OCI-LY3 (cell line): ENCODE measurements at regions not wholly inside any gene's neighbourhood (a gene's known extent, or its start where the extent isn't known, plus 50 kb on each side); places are given as distances from the start of the nearest gene placed in this dataset.

Experiments used
- EZH2phosphoT487 ChIP-seq: fragments of 200-600 bp; shearing (Covaris generic); IDR thresholded peaks from 2 replicates; pipeline ENCODE4 v1.6.1; 2018; ENCODE audit warnings: antibody characterized with exemption, mixed run types, low read depth
- TF ChIP-seq, protein P1 (sequence below): fragments of 200-600, 300-600 bp; sonication (generic); IDR thresholded peaks from 2 replicates; pipeline ENCODE4 v1.5.1; 2014; ENCODE audit warnings: antibody characterized with exemption, low read length, low read depth

DNA sequence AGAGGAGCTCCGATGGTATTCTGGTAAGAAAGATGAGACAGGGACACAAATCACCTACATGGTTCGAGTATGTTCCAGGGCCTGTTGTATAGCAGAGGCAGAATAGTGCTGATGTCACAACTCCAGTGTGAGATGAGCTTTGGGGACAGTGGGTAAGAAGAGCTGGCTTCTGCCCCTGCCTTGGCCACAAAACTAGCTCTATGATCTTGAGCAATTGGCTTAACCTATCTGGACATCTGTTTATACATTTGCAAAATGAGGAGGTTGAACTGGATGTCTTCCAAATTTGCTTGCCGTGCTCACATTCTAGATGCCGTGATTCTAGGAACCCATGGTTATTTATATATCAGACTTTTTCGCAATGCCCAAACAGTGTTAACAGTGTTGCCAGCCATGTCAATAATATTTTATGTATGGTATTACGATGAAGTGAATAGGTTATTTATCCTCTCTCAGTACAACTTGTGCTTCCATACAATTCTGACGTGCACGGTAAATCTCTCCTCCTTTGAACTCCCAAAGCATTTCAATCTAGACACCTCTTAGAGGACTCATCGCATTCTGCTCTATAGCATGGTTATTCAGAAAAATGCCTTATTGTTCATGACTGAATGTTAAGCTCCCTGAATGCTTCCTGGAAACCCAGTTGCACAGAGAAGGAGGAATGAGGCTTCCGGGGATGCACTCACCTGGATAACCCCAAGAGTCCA, 316.0 kb downstream of the FOXO1 start:
- TF ChIP-seq EZH2phosphoT487: no peak
- TF ChIP-seq, protein P1, sequence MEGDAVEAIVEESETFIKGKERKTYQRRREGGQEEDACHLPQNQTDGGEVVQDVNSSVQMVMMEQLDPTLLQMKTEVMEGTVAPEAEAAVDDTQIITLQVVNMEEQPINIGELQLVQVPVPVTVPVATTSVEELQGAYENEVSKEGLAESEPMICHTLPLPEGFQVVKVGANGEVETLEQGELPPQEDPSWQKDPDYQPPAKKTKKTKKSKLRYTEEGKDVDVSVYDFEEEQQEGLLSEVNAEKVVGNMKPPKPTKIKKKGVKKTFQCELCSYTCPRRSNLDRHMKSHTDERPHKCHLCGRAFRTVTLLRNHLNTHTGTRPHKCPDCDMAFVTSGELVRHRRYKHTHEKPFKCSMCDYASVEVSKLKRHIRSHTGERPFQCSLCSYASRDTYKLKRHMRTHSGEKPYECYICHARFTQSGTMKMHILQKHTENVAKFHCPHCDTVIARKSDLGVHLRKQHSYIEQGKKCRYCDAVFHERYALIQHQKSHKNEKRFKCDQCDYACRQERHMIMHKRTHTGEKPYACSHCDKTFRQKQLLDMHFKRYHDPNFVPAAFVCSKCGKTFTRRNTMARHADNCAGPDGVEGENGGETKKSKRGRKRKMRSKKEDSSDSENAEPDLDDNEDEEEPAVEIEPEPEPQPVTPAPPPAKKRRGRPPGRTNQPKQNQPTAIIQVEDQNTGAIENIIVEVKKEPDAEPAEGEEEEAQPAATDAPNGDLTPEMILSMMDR: no peak
